ENCODE measurements at regions not wholly inside any gene's neighbourhood (a gene's known extent, or its start where the extent isn't known, plus 50 kb on each side); places are given as distances from the start of the nearest gene placed in this dataset.
A peak's percentile ranks its signal among the peaks of the same experiment; 100 is the strongest.

- Histone ChIP-seq H3K27me3 (ENCODE audit: control insufficient read depth, insufficient read depth, low read length) (no peaks in the 10 kb centered on the region), H3K36me3 (ENCODE audit: control insufficient read depth, insufficient read depth, low read length) (no peaks in the 10 kb centered on the region), H2AK9ac (replicated peaks; ENCODE audit: low read depth, low read length, poor library complexity) (no peak overlapping the region), H3K27ac (ENCODE audit: insufficient read depth, low read length) (no peak overlapping the region), H3K79me1 (ENCODE audit: low read depth in 1 of 2, low read length in 2 of 2) (no peaks in the 10 kb centered on the region), H3K4ac (ENCODE audit: low read depth, low read length) (no peak overlapping the region), H3K14ac (replicated peaks; ENCODE audit: low read depth, low read length) (no peak overlapping the region), H4K91ac (ENCODE audit: insufficient read depth, low read depth, low read length) (no peak overlapping the region), H4K20me1 (ENCODE audit: insufficient read depth, low read length) (no peaks in the 10 kb centered on the region), H2BK120ac (ENCODE audit: low read depth, low read length) (peak overlapping the region; percentile 61; the same call in 1 of the 2 replicates), H2BK5ac (ENCODE audit: low read depth, low read length, poor library complexity, severe bottlenecking) (peak overlapping the region; percentile 2), H2BK20ac (ENCODE audit: low read depth, low read length) (no peak overlapping the region), H3K4me3 (ENCODE audit: insufficient read depth, low read depth, low read length) (no peak overlapping the region), H3K9me1 (ENCODE audit: insufficient read depth, low read length) (no peaks in the 10 kb centered on the region), H2BK15ac (ENCODE audit: low read depth, low read length) (no peak overlapping the region), H3K4me2 (ENCODE audit: low read depth, low read length) (no peak overlapping the region), H3K23ac (ENCODE audit: low read depth, low read length) (no peak overlapping the region), H4K8ac (ENCODE audit: low read depth in 2 of 2, low read length in 2 of 2) (no peak overlapping the region), H3K18ac (ENCODE audit: low read depth, low read length) (no peak overlapping the region), H4K5ac (ENCODE audit: low read depth, low read length) (no peak overlapping the region), H3K4me1 (ENCODE audit: control insufficient read depth, insufficient read depth, low read length) (peaks cover 5% of the 10 kb centered on the region; the same call in 1 of the 2 replicates), H3K9me3 (ENCODE audit: control insufficient read depth, insufficient read depth, low read length) (no peaks in the 10 kb centered on the region), H2AFZ (replicated peaks; ENCODE audit: low read length, poor library complexity) (no peak overlapping the region), H2AK5ac (ENCODE audit: low read depth, low read length) (no peak overlapping the region), H3K56ac (ENCODE audit: extremely low read depth, insufficient read depth, low read length) (no peak overlapping the region), H3K9ac (ENCODE audit: low read depth, low read length) (no peak overlapping the region)
- no peak for ATAC-seq (ENCODE audit: low read depth)
- BruUV-seq (replicated peaks): no TSS peak
- TF ChIP-seq BHLHE40 (IDR thresholded peaks at IDR 0.05; ENCODE audit: low read depth, low read length) (no peak), RAD21 (IDR thresholded peaks at IDR 0.05; ENCODE audit: low read length) (no peak), RCOR1 (IDR thresholded peaks at IDR 0.05; ENCODE audit: insufficient replicate concordance, low read length) (no peak), POLR2A (IDR thresholded peaks at IDR 0.05; ENCODE audit: low read depth, low read length) (no peak)
- TF ChIP-seq, protein P1, sequence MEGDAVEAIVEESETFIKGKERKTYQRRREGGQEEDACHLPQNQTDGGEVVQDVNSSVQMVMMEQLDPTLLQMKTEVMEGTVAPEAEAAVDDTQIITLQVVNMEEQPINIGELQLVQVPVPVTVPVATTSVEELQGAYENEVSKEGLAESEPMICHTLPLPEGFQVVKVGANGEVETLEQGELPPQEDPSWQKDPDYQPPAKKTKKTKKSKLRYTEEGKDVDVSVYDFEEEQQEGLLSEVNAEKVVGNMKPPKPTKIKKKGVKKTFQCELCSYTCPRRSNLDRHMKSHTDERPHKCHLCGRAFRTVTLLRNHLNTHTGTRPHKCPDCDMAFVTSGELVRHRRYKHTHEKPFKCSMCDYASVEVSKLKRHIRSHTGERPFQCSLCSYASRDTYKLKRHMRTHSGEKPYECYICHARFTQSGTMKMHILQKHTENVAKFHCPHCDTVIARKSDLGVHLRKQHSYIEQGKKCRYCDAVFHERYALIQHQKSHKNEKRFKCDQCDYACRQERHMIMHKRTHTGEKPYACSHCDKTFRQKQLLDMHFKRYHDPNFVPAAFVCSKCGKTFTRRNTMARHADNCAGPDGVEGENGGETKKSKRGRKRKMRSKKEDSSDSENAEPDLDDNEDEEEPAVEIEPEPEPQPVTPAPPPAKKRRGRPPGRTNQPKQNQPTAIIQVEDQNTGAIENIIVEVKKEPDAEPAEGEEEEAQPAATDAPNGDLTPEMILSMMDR (conservative IDR thresholded peaks at IDR 0.05; ENCODE audit: low read depth, low read length): no peak
- TF ChIP-seq, protein P2, sequence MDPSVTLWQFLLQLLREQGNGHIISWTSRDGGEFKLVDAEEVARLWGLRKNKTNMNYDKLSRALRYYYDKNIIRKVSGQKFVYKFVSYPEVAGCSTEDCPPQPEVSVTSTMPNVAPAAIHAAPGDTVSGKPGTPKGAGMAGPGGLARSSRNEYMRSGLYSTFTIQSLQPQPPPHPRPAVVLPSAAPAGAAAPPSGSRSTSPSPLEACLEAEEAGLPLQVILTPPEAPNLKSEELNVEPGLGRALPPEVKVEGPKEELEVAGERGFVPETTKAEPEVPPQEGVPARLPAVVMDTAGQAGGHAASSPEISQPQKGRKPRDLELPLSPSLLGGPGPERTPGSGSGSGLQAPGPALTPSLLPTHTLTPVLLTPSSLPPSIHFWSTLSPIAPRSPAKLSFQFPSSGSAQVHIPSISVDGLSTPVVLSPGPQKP (IDR thresholded peaks at IDR 0.05; ENCODE audit: borderline replicate concordance, low read depth, low read length): no peak
- ChIA-PET CTCF (no interaction called here), POLR2A (ENCODE audit: unreplicated experiment) (no interaction called here)
- dilution Hi-C loops (cut with HindIII; ENCODE audit: low sequenced_read_pairs, unreplicated experiment) (no loop called here), in situ Hi-C loops (cut with MboI; ENCODE audit: low sequenced_read_pairs) (no loop called here), intact Hi-C loops (cut with micrococcal nuclease) (no loop called here)
- DNase-seq: no peak
These were observed 496.2 kb upstream of the JAG1 start for GRCh38 chr20:11170025-11170424.
